RWPE2 (cell line): ENCODE measurements at regions not wholly inside any gene's neighbourhood (a gene's known extent, or its start where the extent isn't known, plus 50 kb on each side); places are given as distances from the start of the nearest gene placed in this dataset.

Experiments
- ATAC-seq: fragments of 200-7000 bp; cut with Tn5 transposase; 3 replicates; pipeline ENCODE4 v1.9.1; 2021; ENCODE audit warnings: low read depth
- DNase-seq: peaks from one replicate; pipeline ENCODE4 v3.0.0-alpha.2; 2020; ENCODE audit warnings: low spot score
- H3K27ac ChIP-seq: fragments of 450-650 bp; 2 replicates; pipeline ENCODE4 v1.5.1; 2017; ENCODE audit warnings: mild to moderate bottlenecking; ENCODE audit not compliant: poor library complexity, severe bottlenecking
- H3K27me3 ChIP-seq: fragments of 250-450 bp; sonication (Bioruptor Pico); 2 replicates; pipeline ENCODE4 v1.5.1; 2021; ENCODE audit warnings: mild to moderate bottlenecking, moderate library complexity; ENCODE audit not compliant: insufficient read depth, poor library complexity, severe bottlenecking
- H3K36me3 ChIP-seq: fragments of 250-450 bp; sonication (Bioruptor Pico); 2 replicates; pipeline ENCODE4 v1.5.1; 2020; ENCODE audit warnings: low read depth, mild to moderate bottlenecking, moderate library complexity
- H3K4me1 ChIP-seq: fragments of 250-450 bp; sonication (Bioruptor Pico); 2 replicates; pipeline ENCODE4 v1.5.1; 2021; ENCODE audit warnings: mild to moderate bottlenecking, moderate library complexity; ENCODE audit not compliant: insufficient read depth, poor library complexity, severe bottlenecking
- H3K4me3 ChIP-seq: fragments of 250-450 bp; sonication (Bioruptor Pico); 2 replicates; pipeline ENCODE4 v1.5.1; 2021; ENCODE audit warnings: mild to moderate bottlenecking, moderate library complexity; ENCODE audit not compliant: severe bottlenecking
- H3K9me3 ChIP-seq: fragments of 250-450 bp; sonication (Bioruptor Pico); 2 replicates; pipeline ENCODE4 v1.5.1; 2021; ENCODE audit warnings: mild to moderate bottlenecking, moderate library complexity; ENCODE audit not compliant: severe bottlenecking
- TF ChIP-seq, protein P1 (sequence below): fragments of 450-650 bp; IDR thresholded peaks from one replicate; pipeline ENCODE4 v1.5.1; 2017; ENCODE audit warnings: mild to moderate bottlenecking, moderate library complexity; ENCODE audit not compliant: poor library complexity, severe bottlenecking

DNA sequence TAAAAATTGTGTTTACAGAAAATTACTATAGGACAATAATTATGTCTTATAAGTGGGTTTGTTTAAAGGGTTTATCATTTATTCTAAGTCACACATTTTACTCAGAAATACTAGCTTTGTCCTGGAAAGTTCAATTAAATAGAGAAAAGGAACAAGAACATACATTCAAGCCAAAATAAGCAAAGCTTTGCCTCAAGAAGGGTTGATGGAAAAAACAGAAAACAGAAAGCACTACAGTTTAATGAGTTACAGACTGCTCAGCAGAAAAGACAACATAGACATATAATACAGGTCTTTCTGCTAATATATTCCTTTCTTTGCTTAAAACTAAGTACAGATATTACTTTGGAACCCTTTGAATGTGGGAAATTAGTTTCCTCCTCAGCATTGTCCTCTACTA lies 703.0 kb upstream of the LRFN5 start:
- no peaks in the 10 kb centered on the region for H3K36me3 ChIP-seq
- H3K9me3 ChIP-seq: no peaks in the 10 kb centered on the region
- H3K27me3 ChIP-seq: no peaks in the 10 kb centered on the region
- H3K4me3 ChIP-seq: no peak overlapping the region
- DNase-seq (no peak), ATAC-seq (no peak)
- TF ChIP-seq, protein P1, sequence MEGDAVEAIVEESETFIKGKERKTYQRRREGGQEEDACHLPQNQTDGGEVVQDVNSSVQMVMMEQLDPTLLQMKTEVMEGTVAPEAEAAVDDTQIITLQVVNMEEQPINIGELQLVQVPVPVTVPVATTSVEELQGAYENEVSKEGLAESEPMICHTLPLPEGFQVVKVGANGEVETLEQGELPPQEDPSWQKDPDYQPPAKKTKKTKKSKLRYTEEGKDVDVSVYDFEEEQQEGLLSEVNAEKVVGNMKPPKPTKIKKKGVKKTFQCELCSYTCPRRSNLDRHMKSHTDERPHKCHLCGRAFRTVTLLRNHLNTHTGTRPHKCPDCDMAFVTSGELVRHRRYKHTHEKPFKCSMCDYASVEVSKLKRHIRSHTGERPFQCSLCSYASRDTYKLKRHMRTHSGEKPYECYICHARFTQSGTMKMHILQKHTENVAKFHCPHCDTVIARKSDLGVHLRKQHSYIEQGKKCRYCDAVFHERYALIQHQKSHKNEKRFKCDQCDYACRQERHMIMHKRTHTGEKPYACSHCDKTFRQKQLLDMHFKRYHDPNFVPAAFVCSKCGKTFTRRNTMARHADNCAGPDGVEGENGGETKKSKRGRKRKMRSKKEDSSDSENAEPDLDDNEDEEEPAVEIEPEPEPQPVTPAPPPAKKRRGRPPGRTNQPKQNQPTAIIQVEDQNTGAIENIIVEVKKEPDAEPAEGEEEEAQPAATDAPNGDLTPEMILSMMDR: no peak
- H3K4me1 ChIP-seq: no peaks in the 10 kb centered on the region
- no peak overlapping the region for H3K27ac ChIP-seq

DNA sequence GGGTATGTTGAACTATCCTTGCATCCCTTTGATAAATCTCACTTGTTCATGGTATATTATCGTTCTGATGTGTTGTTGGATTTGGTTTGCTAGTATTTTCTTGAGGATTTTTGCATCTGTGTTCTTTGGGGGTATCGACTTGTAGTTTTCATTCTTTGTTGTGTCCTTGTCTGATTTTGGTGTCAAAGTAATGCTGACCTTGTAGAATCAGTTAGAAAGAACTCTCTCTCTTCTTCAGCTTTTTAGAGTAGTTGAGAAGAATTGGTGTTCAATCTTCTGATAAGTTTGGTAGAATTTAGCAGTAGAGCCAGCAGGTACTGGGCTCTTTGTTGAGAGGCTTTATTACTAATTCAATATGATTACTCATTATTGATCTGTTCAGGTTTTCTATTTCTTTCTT lies 707.2 kb upstream of the LRFN5 start:
- Histone ChIP-seq H3K27ac (no peak overlapping the region), H3K36me3 (no peaks in the 10 kb centered on the region), H3K4me3 (no peak overlapping the region), H3K27me3 (no peaks in the 10 kb centered on the region), H3K9me3 (no peaks in the 10 kb centered on the region), H3K4me1 (no peaks in the 10 kb centered on the region)
- no peak for ATAC-seq
- no peak for DNase-seq
- TF ChIP-seq, protein P1: no peak

DNA sequence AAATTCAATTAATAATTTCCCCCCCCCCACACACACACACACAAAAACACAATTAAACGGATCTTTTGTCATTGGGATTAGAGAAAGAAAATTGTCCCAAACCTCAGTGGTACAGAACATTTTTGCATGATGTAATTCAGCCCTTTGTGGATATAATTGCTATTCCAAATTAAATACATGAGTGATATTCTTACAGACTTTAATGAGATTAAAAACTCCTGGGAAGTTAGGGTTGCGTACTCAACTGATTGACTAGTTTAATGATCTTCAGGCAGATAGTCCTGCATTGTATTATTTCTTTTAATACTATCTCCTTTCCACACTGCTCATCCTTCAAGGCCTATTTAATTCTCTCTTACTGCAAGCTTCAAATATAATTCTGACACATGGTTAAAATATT lies 711.8 kb upstream of the LRFN5 start:
- ATAC-seq (no peak), DNase-seq (no peak)
- TF ChIP-seq, protein P1: no peak
- no peak overlapping the region for H3K4me3 ChIP-seq
- no peaks in the 10 kb centered on the region for H3K27me3 ChIP-seq
- H3K36me3 ChIP-seq: no peaks in the 10 kb centered on the region
- H3K27ac ChIP-seq: no peak overlapping the region
- H3K4me1 ChIP-seq: no peaks in the 10 kb centered on the region
- H3K9me3 ChIP-seq: no peaks in the 10 kb centered on the region

DNA sequence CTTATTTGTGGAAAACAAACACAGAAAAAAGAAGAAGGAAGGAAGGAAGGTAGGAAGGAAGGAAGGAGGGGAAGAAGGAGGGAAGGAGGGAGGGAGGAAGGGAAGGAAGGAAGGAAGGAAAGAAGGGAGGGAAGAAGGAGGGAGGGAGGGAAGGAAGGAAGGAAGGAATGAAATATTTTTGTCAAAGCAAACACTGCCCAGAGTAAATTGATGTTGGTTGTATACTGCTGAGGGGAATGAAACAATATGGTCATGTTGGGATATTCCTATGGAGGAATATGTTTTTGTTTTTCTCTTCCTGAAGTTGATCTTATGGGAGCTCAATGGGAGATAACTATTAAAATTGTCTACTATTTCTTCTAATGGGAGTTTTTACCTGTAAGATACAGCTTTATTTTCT lies 717.5 kb upstream of the LRFN5 start:
- H3K9me3 ChIP-seq: no peaks in the 10 kb centered on the region
- H3K27me3 ChIP-seq: peaks cover 9% of the 10 kb centered on the region
- H3K4me3 ChIP-seq: no peak overlapping the region
- no peak overlapping the region for H3K27ac ChIP-seq
- TF ChIP-seq, protein P1: no peak
- DNase-seq (no peak), ATAC-seq (no peak)
- no peaks in the 10 kb centered on the region for H3K4me1 ChIP-seq
- no peaks in the 10 kb centered on the region for H3K36me3 ChIP-seq

DNA sequence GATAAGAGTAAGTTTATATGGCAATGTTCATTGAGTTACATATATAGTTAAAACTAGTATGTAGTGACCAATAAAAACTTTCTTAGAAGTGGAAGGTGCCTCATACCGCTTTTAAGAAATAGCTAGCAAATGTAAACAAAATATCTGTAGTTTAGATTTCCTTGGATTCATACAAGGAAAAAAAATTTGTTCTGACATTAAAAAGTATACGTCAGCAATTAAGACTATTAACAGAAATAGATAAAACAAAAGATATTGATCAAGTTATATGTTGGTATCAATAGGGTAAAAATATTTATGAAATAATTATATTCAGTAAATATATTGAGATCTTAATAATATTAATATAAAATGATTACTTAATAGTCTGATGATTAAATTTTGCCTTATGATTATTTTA lies 718.8 kb upstream of the LRFN5 start:
- ATAC-seq: no peak
- DNase-seq: no peak
- H3K27ac ChIP-seq: no peak overlapping the region
- TF ChIP-seq, protein P1: no peak
- peaks cover 16% of the 10 kb centered on the region for H3K27me3 ChIP-seq
- H3K36me3 ChIP-seq: no peaks in the 10 kb centered on the region
- no peak overlapping the region for H3K4me3 ChIP-seq
- no peaks in the 10 kb centered on the region for H3K4me1 ChIP-seq
- no peaks in the 10 kb centered on the region for H3K9me3 ChIP-seq
